CD14-positive monocyte (primary cell): ENCODE measurements at regions not wholly inside any gene's neighbourhood (a gene's known extent, or its start where the extent isn't known, plus 50 kb on each side); places are given as distances from the start of the nearest gene placed in this dataset.

Experiments
- DNase-seq, 3 donors: peaks; one replicate each; pipeline ENCODE4 v3.0.0-alpha.2; 2011 to 2022
- H2AFZ ChIP-seq: 2 replicates; pipeline ENCODE4 v1.6.0; 2012; ENCODE audit warnings: mild to moderate bottlenecking, low read depth, low read length, inconsistent platforms; ENCODE audit not compliant: insufficient read depth, poor library complexity, severe bottlenecking
- H3K27ac ChIP-seq, 2 donors: 1 replicate in 1 of 2; 2 replicates in 1 of 2; pipeline ENCODE4 v1.5.1; 2012 to 2013; ENCODE audit warnings: low read length in 2 of 2, control low read depth in 1 of 2, inconsistent platforms in 1 of 2, low read depth in 1 of 2, mild to moderate bottlenecking in 1 of 2
- H3K27me3 ChIP-seq, 2 donors: one replicate each; pipeline versions ENCODE4 v1.6.0 to v1.6.1; 2011 to 2013; ENCODE audit warnings: low read length in 2 of 2; ENCODE audit not compliant: control insufficient read depth in 2 of 2, insufficient read depth in 2 of 2
- H3K36me3 ChIP-seq, 2 donors: replicated peaks in 1 of 2; 1 replicate in 1 of 2; 2 replicates in 1 of 2; pipeline versions ENCODE4 v1.5.1 to v1.6.1; 2012 to 2013; ENCODE audit warnings: low read length in 2 of 2, control low read depth in 1 of 2, inconsistent platforms in 1 of 2, mild to moderate bottlenecking in 1 of 2; ENCODE audit not compliant: insufficient read depth in 2 of 2, control insufficient read depth in 1 of 2
- H3K4me1 ChIP-seq, 2 donors: 1 replicate in 1 of 2; 2 replicates in 1 of 2; pipeline versions ENCODE4 v1.5.1 to v1.6.1; 2012 to 2013; ENCODE audit warnings: low read length in 2 of 2, control low read depth in 1 of 2, inconsistent platforms in 1 of 2, mild to moderate bottlenecking in 1 of 2, moderate library complexity in 1 of 2; ENCODE audit not compliant: insufficient read depth in 2 of 2, control insufficient read depth in 1 of 2
- H3K4me2 ChIP-seq: replicated peaks from 2 replicates; pipeline ENCODE3; 2012; ENCODE audit warnings: low read length, moderate library complexity, mild to moderate bottlenecking; ENCODE audit not compliant: poor library complexity, severe bottlenecking; ENCODE audit errors: extremely low read depth
- H3K4me3 ChIP-seq, 3 experiments: fragments of 200-600 bp in 1 of 3; sonication (generic) in 1 of 3; replicated peaks in 1 of 3; 1 replicate in 2 of 3; 2 replicates in 1 of 3; pipeline ENCODE4 v1.5.1; 2011 to 2013; ENCODE audit warnings: low read length in 3 of 3, mild to moderate bottlenecking in 3 of 3, control low read depth in 2 of 3, low read depth in 2 of 3, inconsistent platforms in 1 of 3, moderate library complexity in 1 of 3
- H3K79me2 ChIP-seq: 2 replicates; pipeline ENCODE4 v1.6.0; 2012; ENCODE audit warnings: mild to moderate bottlenecking, control low read depth, inconsistent platforms, low read length, moderate library complexity; ENCODE audit not compliant: insufficient read depth
- H3K9ac ChIP-seq: 2 replicates; pipeline ENCODE4 v1.6.0; 2017; ENCODE audit warnings: low read length, mild to moderate bottlenecking; ENCODE audit not compliant: insufficient read depth, poor library complexity, severe bottlenecking
- H3K9me3 ChIP-seq, 2 donors: replicated peaks in 1 of 2; 1 replicate in 1 of 2; 2 replicates in 1 of 2; pipeline versions ENCODE4 v1.5.1 to v1.6.1; 2012 to 2013; ENCODE audit warnings: low read length in 2 of 2, control low read depth in 1 of 2; ENCODE audit not compliant: control insufficient read depth in 1 of 2, insufficient read depth in 1 of 2
- H4K20me1 ChIP-seq: 2 replicates; pipeline ENCODE4 v1.6.0; 2012; ENCODE audit warnings: mild to moderate bottlenecking, low read length, control low read depth, moderate library complexity; ENCODE audit not compliant: insufficient read depth
- H3K27ac Mint-ChIP-seq, 7 donors: one replicate each; pipeline ENCODE4 v1.8.0; 2020; ENCODE audit warnings: mild to moderate bottlenecking in 7 of 7, mixed read lengths in 7 of 7, moderate library complexity in 6 of 7, inconsistent platforms in 2 of 7
- H3K27me3 Mint-ChIP-seq, 3 donors: one replicate each; pipeline ENCODE4 v1.8.0; 2021 to 2022; ENCODE audit warnings: low read depth in 3 of 3, mild to moderate bottlenecking in 3 of 3, mixed read lengths in 3 of 3, moderate library complexity in 3 of 3, inconsistent platforms in 1 of 3
- H3K36me3 Mint-ChIP-seq, 2 donors: one replicate each; pipeline ENCODE4 v1.8.0; 2020; ENCODE audit warnings: mixed read lengths in 2 of 2, inconsistent platforms in 1 of 2, mild to moderate bottlenecking in 1 of 2
- H3K4me1 Mint-ChIP-seq: one replicate; pipeline ENCODE4 v1.8.0; 2020; ENCODE audit warnings: mild to moderate bottlenecking, mixed read lengths
- H3K4me3 Mint-ChIP-seq, 2 donors: one replicate each; pipeline ENCODE4 v1.8.0; 2020; ENCODE audit warnings: mild to moderate bottlenecking in 2 of 2, mixed read lengths in 2 of 2, moderate library complexity in 1 of 2
- H3K9me3 Mint-ChIP-seq, 7 donors: one replicate each; pipeline ENCODE4 v1.8.0; 2020 to 2022; ENCODE audit warnings: mixed read lengths in 7 of 7, mild to moderate bottlenecking in 6 of 7, moderate library complexity in 6 of 7, inconsistent platforms in 2 of 7
- WGBS: methylation state at CpG from one replicate; pipeline ENCODE4 v1.1.5; 2013; ENCODE audit warnings: missing lambda C conversion rate; ENCODE audit not compliant: insufficient coverage; 5-methylcytosine and 5-hydroxymethylcytosine counted together
- intact Hi-C, 2 donors: fragments of 100-400 bp; cut with micrococcal nuclease; formaldehyde crosslinking; loops; one replicate each; pipeline versions ENCODE4 v1.15.0 to v1.15.1; 2023
- TF ChIP-seq, protein P1 (sequence below): fragments of 200-600 bp; IDR thresholded peaks from one replicate; pipeline ENCODE4 v1.8.0; 2022; ENCODE audit warnings: antibody characterized with exemption, mild to moderate bottlenecking

GRCh38 chr7:52320610-52321009 lies 714.8 kb upstream of the POM121L12 start:
- intact Hi-C loops: no loop called here
- Histone ChIP-seq H3K9me3 (peaks cover 16 to 17% of the 10 kb centered on the region in 2 donors), H3K4me2 (no peak overlapping the region), H3K27me3 (no peaks in the 10 kb centered on the region), H2AFZ (no peak overlapping the region), H3K79me2 (no peaks in the 10 kb centered on the region), H3K36me3 (no peaks in the 10 kb centered on the region), H3K9ac (no peak overlapping the region), H3K4me1 (no peaks in the 10 kb centered on the region), H3K27ac (no peak overlapping the region), H4K20me1 (no peaks in the 10 kb centered on the region), H3K4me3 (no peak overlapping the region)
- no peak for DNase-seq
- Mint-ChIP-seq H3K36me3 (no peaks in the 10 kb centered on the region), H3K27ac (no peak overlapping the region), H3K27me3 (no peaks in the 10 kb centered on the region), H3K4me1 (no peaks in the 10 kb centered on the region), H3K9me3 (peaks cover 7 to 29% (median 8%) of the 10 kb centered on the region in 7 donors), H3K4me3 (no peak overlapping the region)
- TF ChIP-seq, protein P1, sequence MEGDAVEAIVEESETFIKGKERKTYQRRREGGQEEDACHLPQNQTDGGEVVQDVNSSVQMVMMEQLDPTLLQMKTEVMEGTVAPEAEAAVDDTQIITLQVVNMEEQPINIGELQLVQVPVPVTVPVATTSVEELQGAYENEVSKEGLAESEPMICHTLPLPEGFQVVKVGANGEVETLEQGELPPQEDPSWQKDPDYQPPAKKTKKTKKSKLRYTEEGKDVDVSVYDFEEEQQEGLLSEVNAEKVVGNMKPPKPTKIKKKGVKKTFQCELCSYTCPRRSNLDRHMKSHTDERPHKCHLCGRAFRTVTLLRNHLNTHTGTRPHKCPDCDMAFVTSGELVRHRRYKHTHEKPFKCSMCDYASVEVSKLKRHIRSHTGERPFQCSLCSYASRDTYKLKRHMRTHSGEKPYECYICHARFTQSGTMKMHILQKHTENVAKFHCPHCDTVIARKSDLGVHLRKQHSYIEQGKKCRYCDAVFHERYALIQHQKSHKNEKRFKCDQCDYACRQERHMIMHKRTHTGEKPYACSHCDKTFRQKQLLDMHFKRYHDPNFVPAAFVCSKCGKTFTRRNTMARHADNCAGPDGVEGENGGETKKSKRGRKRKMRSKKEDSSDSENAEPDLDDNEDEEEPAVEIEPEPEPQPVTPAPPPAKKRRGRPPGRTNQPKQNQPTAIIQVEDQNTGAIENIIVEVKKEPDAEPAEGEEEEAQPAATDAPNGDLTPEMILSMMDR: no peak
- no CpG with 5 or more reads among the region's 2 CpGs for WGBS

GRCh38 chr7:52317921-52318320 lies 717.5 kb upstream of the POM121L12 start:
- H3K4me1 ChIP-seq: no peaks in the 10 kb centered on the region
- Mint-ChIP-seq H3K27me3 (peaks cover 0 to 2% (median 0%) of the 10 kb centered on the region in 3 donors), H3K4me3 (no peak overlapping the region), H3K36me3 (no peaks in the 10 kb centered on the region), H3K9me3 (peaks cover 2 to 18% (median 11%) of the 10 kb centered on the region in 7 donors), H3K27ac (no peak overlapping the region), H3K4me1 (no peaks in the 10 kb centered on the region)
- H4K20me1 ChIP-seq: no peaks in the 10 kb centered on the region
- no peaks in the 10 kb centered on the region for H3K79me2 ChIP-seq
- H2AFZ ChIP-seq: no peak overlapping the region
- no peak overlapping the region for H3K4me2 ChIP-seq
- TF ChIP-seq, protein P1: no peak
- no peak overlapping the region for H3K27ac ChIP-seq
- no peak for DNase-seq
- peaks cover 10 to 16% of the 10 kb centered on the region in 2 donors for H3K9me3 ChIP-seq
- intact Hi-C loops: no loop called here
- no peak overlapping the region for H3K4me3 ChIP-seq
- H3K27me3 ChIP-seq: no peaks in the 10 kb centered on the region
- H3K36me3 ChIP-seq: no peaks in the 10 kb centered on the region
- H3K9ac ChIP-seq: no peak overlapping the region
- no CpG with 5 or more reads among the region's 1 CpG for WGBS
